D341Med (cell line): ENCODE measurements at regions not wholly inside any gene's neighbourhood (a gene's known extent, or its start where the extent isn't known, plus 50 kb on each side); places are given as distances from the start of the nearest gene placed in this dataset.
"Not testable (repeated sequence)": the region's sequence is repeated elsewhere in the genome, so short reads cannot be mapped to it uniquely, and the experiment has no call there.

Source experiments
- DNase-seq: peaks from one replicate; pipeline ENCODE4 v3.0.0; 2012; ENCODE audit warnings: low spot score

DNA sequence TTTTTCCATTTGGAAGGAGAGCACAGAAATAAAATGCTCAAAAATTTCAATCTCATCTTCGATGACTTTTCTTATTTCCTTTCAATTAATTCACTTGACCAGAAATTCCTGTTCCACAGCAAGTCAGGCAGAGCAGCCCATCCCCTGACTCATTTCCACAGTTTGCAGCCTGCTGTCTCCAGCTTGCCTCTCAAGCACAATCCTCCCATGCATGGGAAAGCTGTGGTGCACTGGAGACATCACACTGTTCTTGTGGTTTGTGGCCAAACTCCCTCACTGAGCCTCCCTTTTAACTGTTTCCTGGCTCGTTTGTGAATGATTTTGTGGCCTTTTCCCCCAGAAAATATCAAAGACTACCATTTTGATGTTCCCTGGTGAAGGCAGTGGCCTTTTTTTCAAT lies 114.0 kb upstream of the ENPEP start:
- DNase-seq = no peak

DNA sequence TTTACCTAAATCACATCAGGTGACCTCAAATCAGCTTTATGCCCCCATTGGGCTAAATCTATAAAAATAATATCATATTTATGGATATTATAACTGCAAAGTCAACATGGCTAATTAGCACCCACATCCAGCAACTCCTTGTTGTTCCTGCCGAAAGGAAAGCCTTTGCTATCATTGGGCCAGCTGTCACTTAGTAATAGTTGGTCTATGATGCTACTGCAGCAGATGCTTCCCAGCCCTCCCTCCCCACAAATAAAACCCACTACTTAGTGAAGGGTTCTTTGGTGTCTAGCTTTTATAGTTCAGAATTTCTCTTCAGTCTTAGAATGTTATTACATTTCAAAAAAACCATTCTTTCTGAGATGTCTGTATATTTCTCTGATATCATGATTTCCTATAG lies 116.9 kb upstream of the ENPEP start:
- no peak for DNase-seq

DNA sequence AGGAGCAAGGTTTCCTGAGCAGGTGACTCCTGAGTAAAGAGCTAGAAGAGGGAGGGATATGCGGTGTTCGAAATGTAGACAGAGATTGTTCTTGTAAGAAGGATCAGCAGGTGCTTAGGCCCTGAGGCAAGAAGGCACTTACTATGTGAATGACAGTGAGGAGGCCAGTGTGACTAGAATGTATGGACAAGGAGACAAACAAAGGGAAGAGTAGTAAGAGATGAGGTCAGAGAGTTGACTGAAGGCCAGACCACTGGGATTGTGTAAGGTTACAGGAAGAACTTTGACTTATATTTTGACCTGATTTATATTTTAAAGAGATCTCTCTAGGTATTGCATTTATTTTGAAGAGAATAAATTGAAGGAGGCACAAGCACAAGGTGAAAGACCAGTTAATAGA lies 118.4 kb upstream of the ENPEP start:
- DNase-seq = no peak

- DNase-seq = no peak
Observed at GRCh38 chr4:110354460-110354859, 121.5 kb upstream of the ENPEP start.

GRCh38 chr4:110352670-110353442 lies 123.1 kb upstream of the ENPEP start:
- DNase-seq = no peak

- no peak for DNase-seq
Observed at GRCh38 chr4:110348711-110349383, 127.1 kb upstream of the ENPEP start.

- DNase-seq = no peak
Observed at GRCh38 chr4:110347805-110348204, 128.2 kb upstream of the ENPEP start.

- DNase-seq = no peak
Observed at GRCh38 chr4:110344165-110344564, 131.8 kb upstream of the ENPEP start.

GRCh38 chr4:110343534-110343933 lies 132.4 kb upstream of the ENPEP start:
- no peak for DNase-seq

DNA sequence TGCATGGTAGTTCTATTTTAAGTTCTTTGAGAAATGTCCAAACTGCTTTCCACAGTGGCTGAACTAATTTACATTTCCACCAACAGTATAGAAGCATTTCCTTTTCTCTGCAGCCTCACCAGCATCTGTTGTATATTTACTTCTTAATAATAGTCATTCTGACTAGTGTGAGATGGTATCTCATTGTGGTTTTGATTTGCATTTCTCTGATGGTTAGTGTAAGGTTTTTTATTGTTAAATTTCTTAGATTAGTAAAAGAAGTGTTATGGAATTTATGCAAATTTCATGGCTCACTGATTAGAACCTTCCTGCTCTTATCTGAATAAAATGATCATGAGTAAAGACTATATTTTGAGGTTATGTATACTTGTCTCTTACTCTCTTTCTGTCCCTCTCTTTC lies 134.8 kb upstream of the ENPEP start:
- not testable (repeated sequence) for DNase-seq

- DNase-seq = no peak
Observed at GRCh38 chr4:110335399-110335798, 137.0 kb upstream of the ELOVL6 start.

DNA sequence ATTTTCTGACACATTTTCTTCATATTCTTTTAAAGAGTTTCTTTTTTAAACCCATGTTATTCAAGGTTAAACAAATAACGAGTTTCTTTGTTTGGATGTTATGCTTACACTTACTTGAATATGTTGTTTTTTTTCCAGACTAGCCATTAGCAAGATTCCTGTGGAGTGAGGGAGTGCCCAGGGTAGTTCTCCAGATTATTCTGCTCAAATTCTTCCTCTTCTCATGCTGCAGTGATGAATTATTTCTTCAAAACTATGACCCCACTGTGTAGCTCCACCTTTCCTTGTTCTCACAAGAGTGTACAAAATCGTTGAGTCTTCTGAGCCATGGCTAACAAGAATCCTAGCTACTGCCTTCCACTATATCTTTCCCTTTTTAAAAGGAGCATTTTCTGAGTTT lies 134.1 kb upstream of the ELOVL6 start:
- no peak for DNase-seq

- not testable (repeated sequence) for DNase-seq
Observed at GRCh38 chr4:110326426-110326825, 128.0 kb upstream of the ELOVL6 start.

- no peak for DNase-seq
Observed at GRCh38 chr4:110310795-110311194, 112.4 kb upstream of the ELOVL6 start.

GRCh38 chr4:110309675-110310074 lies 111.3 kb upstream of the ELOVL6 start:
- no peak for DNase-seq

GRCh38 chr4:110306303-110306702 lies 107.9 kb upstream of the ELOVL6 start:
- no peak for DNase-seq

DNA sequence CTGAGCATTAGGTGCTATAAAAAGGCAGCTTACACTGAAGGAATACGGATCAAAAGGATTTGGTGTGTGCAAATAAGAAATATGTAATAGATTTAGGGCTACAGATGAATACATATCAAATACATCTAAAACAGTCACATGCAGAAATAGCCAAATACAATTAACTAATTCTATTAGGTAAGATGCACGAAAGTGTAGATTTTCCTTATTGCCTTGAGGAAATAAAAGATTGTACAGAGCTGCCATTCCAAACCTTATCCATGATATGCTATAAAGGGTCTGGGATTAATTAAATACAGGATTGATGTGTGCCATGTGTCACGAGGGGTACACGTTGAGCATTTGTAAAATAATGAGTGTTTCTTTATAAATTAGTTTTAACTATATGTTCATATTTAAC lies 107.0 kb upstream of the ELOVL6 start:
- no peak for DNase-seq

GRCh38 chr4:110296892-110297291 lies 98.5 kb upstream of the ELOVL6 start:
- no peak for DNase-seq

- DNase-seq = no peak
Observed at GRCh38 chr4:110294165-110294564, 95.8 kb upstream of the ELOVL6 start.

DNA sequence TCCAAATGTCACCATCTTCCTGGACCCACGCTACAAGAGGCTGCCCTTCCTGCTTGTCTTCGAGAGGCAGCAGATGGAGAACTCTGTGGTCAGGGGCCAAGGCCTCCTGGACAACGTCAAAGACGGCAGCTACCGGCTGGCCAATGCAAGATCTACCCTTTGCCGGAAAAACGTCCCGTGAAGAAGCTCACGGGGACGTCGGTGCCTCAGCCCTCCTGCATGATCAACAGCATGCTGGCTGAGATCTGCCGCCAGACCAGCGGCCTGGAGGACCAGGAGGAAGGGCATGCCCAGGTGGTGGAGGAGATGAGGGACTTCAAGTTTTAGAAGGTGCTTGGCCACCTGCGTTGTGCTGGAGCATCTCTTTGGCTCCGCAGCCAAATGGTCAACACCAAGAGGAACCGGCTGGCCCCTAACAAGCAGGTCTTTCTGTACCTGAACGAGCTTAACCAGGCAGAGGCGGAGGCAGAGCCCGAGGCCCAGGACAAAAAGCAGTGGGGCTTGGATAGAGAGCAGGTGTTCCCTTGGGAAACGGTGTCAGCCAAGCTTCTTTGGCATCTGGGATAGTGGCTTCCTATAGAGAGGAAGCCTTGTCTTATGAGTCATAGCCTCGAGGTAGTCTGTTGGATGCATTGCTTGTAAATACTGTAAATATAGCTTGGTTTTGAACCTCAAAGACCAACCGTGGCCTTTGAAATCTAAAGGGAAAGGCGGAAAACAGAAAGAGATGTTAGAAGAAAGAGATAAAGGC lies 94.8 kb upstream of the ELOVL6 start:
- no peak for DNase-seq

- DNase-seq = no peak
Observed at GRCh38 chr4:110290511-110290910, 92.1 kb upstream of the ELOVL6 start.

GRCh38 chr4:110289601-110290100 lies 91.2 kb upstream of the ELOVL6 start:
- no peak for DNase-seq

GRCh38 chr4:110287130-110287529 lies 88.7 kb upstream of the ELOVL6 start:
- no peak for DNase-seq
